PFSK-1 (cell line): ENCODE measurements at regions not wholly inside any gene's neighbourhood (a gene's known extent, or its start where the extent isn't known, plus 50 kb on each side); places are given as distances from the start of the nearest gene placed in this dataset.

Experiments
- FOXP2 ChIP-seq: optimal IDR thresholded peaks from 2 replicates; pipeline ENCODE3; 2011; ENCODE audit warnings: borderline replicate concordance, control low read depth, inconsistent platforms; ENCODE audit not compliant: insufficient read depth; ENCODE audit errors: extremely low read length, extremely low read depth
- POLR2AphosphoS5 ChIP-seq: IDR thresholded peaks from 2 replicates; pipeline ENCODE4 v1.6.1; 2012; ENCODE audit warnings: low read depth, mild to moderate bottlenecking, control low read depth, low read length, moderate library complexity
- REST ChIP-seq, 2 experiments: IDR thresholded peaks; 2 replicates each; pipeline versions ENCODE4 v1.6.1 to v1.8.0; 2011 to 2012; ENCODE audit warnings: low read depth in 2 of 2, low read length in 2 of 2, control low read depth in 1 of 2, inconsistent platforms in 1 of 2, mild to moderate bottlenecking in 1 of 2, moderate library complexity in 1 of 2; ENCODE audit not compliant: insufficient read depth in 1 of 2
- SIN3A ChIP-seq: IDR thresholded peaks from 2 replicates; pipeline ENCODE4 v1.6.1; 2012; ENCODE audit warnings: mild to moderate bottlenecking, low read length, moderate library complexity, borderline replicate concordance; ENCODE audit not compliant: insufficient read depth
- TAF1 ChIP-seq: IDR thresholded peaks from 2 replicates; pipeline ENCODE4 v1.6.1; 2012; ENCODE audit warnings: low read length, control low read depth, borderline replicate concordance; ENCODE audit not compliant: insufficient read depth

GRCh38 chr13:106287351-106287750 lies 248.1 kb downstream of the EFNB2 start:
- TF ChIP-seq REST (IDR thresholded peaks at IDR 0.05; ENCODE audit: insufficient read depth in 1 of 2, low read depth in 2 of 2, low read length in 2 of 2) (no peak), FOXP2 (no peak), TAF1 (no peak), SIN3A (no peak), POLR2AphosphoS5 (no peak)

GRCh38 chr13:106286811-106287210 lies 248.7 kb downstream of the EFNB2 start:
- TF ChIP-seq TAF1 = no peak
- TF ChIP-seq REST (IDR thresholded peaks at IDR 0.05; ENCODE audit: insufficient read depth in 1 of 2, low read depth in 2 of 2, low read length in 2 of 2) = no peak
- no peak for TF ChIP-seq SIN3A
- TF ChIP-seq FOXP2 = no peak
- no peak for TF ChIP-seq POLR2AphosphoS5

GRCh38 chr13:106284358-106284757 lies 251.1 kb downstream of the EFNB2 start:
- TF ChIP-seq REST (IDR thresholded peaks at IDR 0.05; ENCODE audit: insufficient read depth in 1 of 2, low read depth in 2 of 2, low read length in 2 of 2) (no peak), FOXP2 (no peak), TAF1 (no peak), POLR2AphosphoS5 (no peak), SIN3A (no peak)

- no peak for TF ChIP-seq TAF1
- TF ChIP-seq SIN3A = no peak
- TF ChIP-seq POLR2AphosphoS5 = no peak
- no peak for TF ChIP-seq REST (IDR thresholded peaks at IDR 0.05; ENCODE audit: insufficient read depth in 1 of 2, low read depth in 2 of 2, low read length in 2 of 2)
- TF ChIP-seq FOXP2 = no peak
Measured at GRCh38 chr13:106281426-106281825, 254.0 kb downstream of the EFNB2 start.

GRCh38 chr13:106277484-106278154 lies 257.8 kb downstream of the EFNB2 start:
- no peak for TF ChIP-seq FOXP2
